GM18951 (cell line): ENCODE measurements at regions not wholly inside any gene's neighbourhood (a gene's known extent, or its start where the extent isn't known, plus 50 kb on each side); places are given as distances from the start of the nearest gene placed in this dataset.
"Not testable (repeated sequence)": the region's sequence is repeated elsewhere in the genome, so short reads cannot be mapped to it uniquely, and the experiment has no call there.

Experiments
- POLR2A ChIP-seq: IDR thresholded peaks from 4 replicates; pipeline ENCODE4 v1.6.1; 2011; ENCODE audit warnings: mild to moderate bottlenecking; ENCODE audit not compliant: insufficient read length, insufficient read depth; ENCODE audit errors: extremely low read depth
- in situ Hi-C: fragments of 300-500 bp; cut with MboI; formaldehyde crosslinking; loops from one replicate; pipeline ENCODE4 v1.12.0; 2022; ENCODE audit warnings: low sequenced_read_pairs, mixed read lengths, inconsistent platforms; ENCODE audit not compliant: unreplicated experiment

DNA sequence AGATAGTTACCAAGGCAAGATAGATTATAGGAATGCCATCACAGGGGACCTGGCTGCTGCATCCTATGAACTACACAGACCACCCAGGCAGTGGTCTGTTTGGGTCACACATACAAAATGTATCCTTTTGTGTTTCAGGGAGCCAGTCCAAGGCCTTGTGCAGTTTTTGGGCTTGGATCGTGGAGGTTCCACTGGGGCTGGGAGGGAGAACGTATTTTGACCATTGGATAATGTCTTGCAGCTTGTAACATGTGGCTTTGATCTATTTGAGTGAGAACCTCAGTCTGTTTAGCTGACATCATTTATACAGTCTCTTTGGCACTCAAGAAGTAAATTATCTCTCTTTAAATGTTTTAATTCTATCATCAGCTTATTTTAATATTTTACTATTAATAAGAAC lies 147.3 kb downstream of the DUSP10 start:
- no peak for TF ChIP-seq POLR2A
- in situ Hi-C loops = no loop called here

GRCh38 chr1:221598122-221598521 lies 143.8 kb downstream of the DUSP10 start:
- in situ Hi-C loops = no loop called here
- no peak for TF ChIP-seq POLR2A

- no peak for TF ChIP-seq POLR2A
- in situ Hi-C loops = no loop called here
Measured at GRCh38 chr1:221601166-221601565, 140.7 kb downstream of the DUSP10 start.

DNA sequence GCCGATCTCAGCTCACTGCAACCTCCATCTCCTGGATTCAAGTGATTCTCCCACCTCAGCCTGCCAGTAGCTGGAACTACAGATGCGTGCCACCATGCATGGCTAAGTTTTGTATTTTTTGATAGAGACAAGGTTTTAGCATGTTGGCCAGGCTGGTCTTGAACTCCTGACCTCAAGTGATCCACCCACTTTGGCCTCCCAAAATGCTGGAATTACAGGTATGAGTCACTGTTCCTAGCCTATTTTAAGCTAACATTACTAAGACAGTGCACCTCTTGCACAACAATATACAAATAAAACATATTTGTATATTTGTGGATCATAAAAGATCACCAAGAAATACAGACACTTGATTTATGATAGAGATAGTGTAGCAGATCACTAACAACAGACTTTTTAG lies 139.1 kb downstream of the DUSP10 start:
- in situ Hi-C loops = no loop called here
- no peak for TF ChIP-seq POLR2A

GRCh38 chr1:221604390-221604789 lies 137.5 kb downstream of the DUSP10 start:
- in situ Hi-C loops = not testable (repeated sequence)

- in situ Hi-C loops = no loop called here
- TF ChIP-seq POLR2A = no peak
Measured at GRCh38 chr1:221604948-221605347, 136.9 kb downstream of the DUSP10 start.

- in situ Hi-C loops = no loop called here
Measured at GRCh38 chr1:221605569-221605968, 136.3 kb downstream of the DUSP10 start.

GRCh38 chr1:221606256-221606655 lies 135.6 kb downstream of the DUSP10 start:
- in situ Hi-C loops = no loop called here
- no peak for TF ChIP-seq POLR2A

More at GRCh38 chr1:221605569-221605968, 136.3 kb downstream of the DUSP10 start:
- no peak for TF ChIP-seq POLR2A

GRCh38 chr1:221608835-221609320 lies 133.0 kb downstream of the DUSP10 start:
- no peak for TF ChIP-seq POLR2A
- in situ Hi-C loops = no loop called here

GRCh38 chr1:221611656-221612046 lies 130.2 kb downstream of the DUSP10 start:
- no peak for TF ChIP-seq POLR2A
- in situ Hi-C loops = no loop called here

DNA sequence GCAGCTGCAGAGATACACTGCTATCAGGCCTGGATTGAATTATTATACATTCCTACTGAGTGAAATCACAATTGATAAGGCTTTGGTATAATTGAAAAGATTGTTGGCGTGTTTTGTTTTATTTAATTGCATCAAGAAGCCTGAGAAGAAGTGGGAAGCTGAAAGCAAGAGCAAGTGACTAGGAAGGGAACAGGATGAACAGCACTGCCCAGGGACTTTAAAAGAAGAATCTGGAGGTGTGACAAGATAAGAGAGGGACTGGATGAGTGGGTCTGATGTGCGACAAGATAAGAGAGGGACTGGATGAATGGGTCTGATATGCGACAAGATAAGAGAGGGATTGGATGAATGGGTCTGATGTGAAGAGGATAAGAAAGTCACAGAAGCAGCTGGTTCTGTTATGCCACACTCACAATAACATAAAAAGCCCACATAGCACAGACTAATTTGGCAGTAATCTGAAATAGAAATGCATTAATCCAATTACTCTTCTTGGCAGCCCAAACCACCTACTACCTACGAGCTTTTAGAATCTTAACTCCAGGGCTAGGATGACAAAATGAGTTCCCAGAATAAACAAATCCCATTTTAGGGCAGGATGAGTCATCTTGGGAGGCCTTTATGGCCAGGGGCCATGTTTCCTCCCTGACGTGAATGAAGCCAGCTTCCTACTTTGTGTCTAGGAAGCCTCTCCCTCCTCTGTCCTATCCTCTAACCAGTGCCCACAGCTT lies 129.7 kb downstream of the DUSP10 start:
- in situ Hi-C loops = no loop called here
- no peak for TF ChIP-seq POLR2A

GRCh38 chr1:221620437-221621384 lies 121.2 kb downstream of the DUSP10 start:
- no peak for TF ChIP-seq POLR2A
- in situ Hi-C loops = no loop called here

DNA sequence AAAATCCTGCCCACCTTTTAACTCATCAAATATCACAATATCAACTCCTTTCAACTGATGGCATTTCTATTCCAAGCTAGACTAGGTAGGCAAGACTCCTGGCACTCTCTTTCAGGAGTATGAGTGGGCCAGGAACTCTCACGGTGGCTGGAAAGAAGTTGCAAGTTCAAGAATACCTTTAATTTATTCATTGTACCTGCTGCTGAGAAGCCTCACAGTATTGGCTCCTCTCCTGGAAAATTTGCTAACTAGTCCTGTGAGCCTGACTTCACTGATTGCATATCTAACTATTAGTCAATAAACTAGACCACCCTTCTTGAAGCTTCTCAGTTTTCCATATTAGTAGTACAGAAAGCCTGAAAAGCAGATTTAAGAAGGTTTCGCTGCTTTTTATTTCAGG lies 120.2 kb downstream of the DUSP10 start:
- TF ChIP-seq POLR2A = no peak
- in situ Hi-C loops = no loop called here

DNA sequence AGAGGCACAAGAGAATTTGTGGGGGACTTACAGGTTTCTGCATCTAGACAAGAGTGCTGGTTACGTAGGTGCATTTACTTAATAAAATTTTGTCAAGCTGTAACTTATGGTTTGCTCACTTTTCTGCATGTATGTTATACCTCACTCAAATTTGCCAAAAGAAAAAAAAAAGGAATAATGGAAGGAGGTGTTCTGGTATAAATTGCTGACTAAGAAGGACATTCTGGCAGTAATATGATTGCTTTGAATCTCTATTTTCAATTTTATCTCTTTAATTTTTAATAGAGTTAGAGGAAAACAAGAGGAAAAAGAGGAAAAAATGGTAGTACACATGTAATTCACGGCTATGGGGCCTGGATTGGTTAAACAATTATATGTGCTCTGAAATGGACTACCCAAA lies 119.5 kb downstream of the DUSP10 start:
- TF ChIP-seq POLR2A = no peak
- in situ Hi-C loops = no loop called here
